PC-9 (cell line): ENCODE measurements at regions not wholly inside any gene's neighbourhood (a gene's known extent, or its start where the extent isn't known, plus 50 kb on each side); places are given as distances from the start of the nearest gene placed in this dataset.

Experiments used
- BruUV-seq: library from RNA; stranded (reverse); fragments of 400-500 nt; replicated peaks from 2 replicates; lab custom pipeline; 2021; lab: Mats Ljungman, UMichigan
- CTCF ChIA-PET: fragments of 300-600 bp; sonication (Branson Sonifier 250); formaldehyde crosslinking; loops from one replicate; lab custom pipeline; 2022; ENCODE audit warnings: antibody characterized with exemption; lab: Charles Lee
- POLR2A ChIA-PET: fragments of 300-600 bp; sonication (Branson Sonifier 250); formaldehyde crosslinking; loops from one replicate; lab custom pipeline; 2022; ENCODE audit warnings: antibody characterized with exemption; ENCODE audit not compliant: unreplicated experiment; lab: Charles Lee
- DNase-seq, 2 experiments: peaks; one replicate each; pipeline versions ENCODE4 v3.0.0 to v3.0.0-alpha.2; 2015 to 2022; ENCODE audit warnings: mixed read lengths in 1 of 2
- H2AFZ ChIP-seq: fragments of 200-600 bp; sonication (generic); 2 replicates; pipeline ENCODE4 v1.8.1; 2017; ENCODE audit warnings: antibody characterized with exemption
- H3F3A ChIP-seq: fragments of 200-600 bp; sonication (generic); 2 replicates; pipeline ENCODE4 v1.8.1; 2017; ENCODE audit warnings: antibody characterized with exemption, mild to moderate bottlenecking, low read depth; ENCODE audit not compliant: insufficient read depth
- H3K27ac ChIP-seq: fragments of 200-600 bp; sonication (generic); 2 replicates; pipeline ENCODE4 v1.6.1; 2016; ENCODE audit warnings: mixed run types
- H3K27me3 ChIP-seq: fragments of 200-600 bp; sonication (generic); 2 replicates; pipeline ENCODE4 v1.6.1; 2016; ENCODE audit warnings: low read depth, mixed run types; ENCODE audit not compliant: insufficient read depth
- H3K36me3 ChIP-seq: fragments of 200-600 bp; sonication (generic); 2 replicates; pipeline ENCODE4 v1.6.1; 2016; ENCODE audit warnings: low read depth, mixed run types
- H3K4me1 ChIP-seq: fragments of 200-600 bp; sonication (generic); replicated peaks from 2 replicates; pipeline ENCODE4 v1.6.1; 2016; ENCODE audit warnings: mixed run types; ENCODE audit not compliant: insufficient read depth
- H3K4me2 ChIP-seq: fragments of 200-600 bp; sonication (generic); 2 replicates; pipeline ENCODE4 v1.6.1; 2017; ENCODE audit warnings: mixed run types
- H3K4me3 ChIP-seq: fragments of 200-600 bp; sonication (generic); 2 replicates; pipeline ENCODE4 v1.6.1; 2016; ENCODE audit warnings: mixed run types
- H3K79me2 ChIP-seq: fragments of 200-600 bp; sonication (generic); 2 replicates; pipeline ENCODE4 v1.6.1; 2017; ENCODE audit warnings: low read depth, mixed run types
- H3K9me2 ChIP-seq: fragments of 200-600 bp; sonication (generic); 2 replicates; pipeline ENCODE4 v1.8.1; 2017; ENCODE audit warnings: mild to moderate bottlenecking; ENCODE audit not compliant: insufficient read depth
- H3K9me3 ChIP-seq: fragments of 200-600 bp; sonication (generic); 2 replicates; pipeline ENCODE4 v1.8.1; 2016; ENCODE audit warnings: low read depth; ENCODE audit not compliant: insufficient read depth
- H4K20me1 ChIP-seq: fragments of 200-600 bp; sonication (generic); 2 replicates; pipeline ENCODE4 v1.8.1; 2017; ENCODE audit not compliant: insufficient read depth
- CTCF ChIP-seq: fragments of 200-600 bp; sonication (generic); conservative IDR thresholded peaks from 2 replicates; pipeline ENCODE4 v1.6.1; 2017; ENCODE audit warnings: mixed run types, antibody characterized with exemption, mild to moderate bottlenecking, moderate library complexity
- EZH2 ChIP-seq: fragments of 200-600 bp; sonication (generic); IDR thresholded peaks from 2 replicates; pipeline ENCODE4 v1.8.0; 2017; ENCODE audit warnings: antibody characterized with exemption, low read depth
- intact Hi-C: fragments of 100-400 bp; cut with micrococcal nuclease; formaldehyde crosslinking; loops from one replicate; pipeline ENCODE4 v1.10.0; 2022; ENCODE audit not compliant: unreplicated experiment

DNA sequence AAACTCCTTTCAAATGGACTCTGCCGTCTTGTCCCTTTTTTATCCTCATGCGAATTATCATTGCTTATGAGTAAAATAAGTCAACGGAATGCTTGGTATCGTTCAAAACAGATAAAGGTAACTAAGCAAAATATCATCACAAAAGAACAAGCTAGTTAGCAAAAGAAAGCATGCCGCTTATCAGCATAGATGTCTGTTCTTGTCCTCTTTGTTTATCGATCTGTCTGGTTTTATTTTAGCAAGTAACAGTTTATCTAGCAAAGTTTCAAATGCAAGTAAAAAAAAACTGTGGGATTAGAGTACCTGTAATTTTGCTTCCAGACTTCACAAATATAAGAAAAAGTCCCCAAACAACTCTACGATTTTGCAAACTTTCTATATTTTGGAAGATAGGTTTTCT, 561.5 kb downstream of the USP25 start:
- Histone ChIP-seq H3K4me2 (no peak overlapping the region), H3K9me2 (no peaks in the 10 kb centered on the region), H3K79me2 (no peaks in the 10 kb centered on the region), H4K20me1 (no peaks in the 10 kb centered on the region), H3K9me3 (no peaks in the 10 kb centered on the region), H3K4me3 (no peak overlapping the region), H3K27ac (no peak overlapping the region), H3K4me1 (no peaks in the 10 kb centered on the region), H3F3A (no peaks in the 10 kb centered on the region), H3K36me3 (no peaks in the 10 kb centered on the region), H3K27me3 (no peaks in the 10 kb centered on the region), H2AFZ (no peak overlapping the region)
- intact Hi-C loops: no loop called here
- ChIA-PET CTCF (no interaction called here), POLR2A (no interaction called here)
- no TSS peak for BruUV-seq
- DNase-seq: no peak
- no peak for TF ChIP-seq CTCF
- TF ChIP-seq EZH2: no peak

DNA sequence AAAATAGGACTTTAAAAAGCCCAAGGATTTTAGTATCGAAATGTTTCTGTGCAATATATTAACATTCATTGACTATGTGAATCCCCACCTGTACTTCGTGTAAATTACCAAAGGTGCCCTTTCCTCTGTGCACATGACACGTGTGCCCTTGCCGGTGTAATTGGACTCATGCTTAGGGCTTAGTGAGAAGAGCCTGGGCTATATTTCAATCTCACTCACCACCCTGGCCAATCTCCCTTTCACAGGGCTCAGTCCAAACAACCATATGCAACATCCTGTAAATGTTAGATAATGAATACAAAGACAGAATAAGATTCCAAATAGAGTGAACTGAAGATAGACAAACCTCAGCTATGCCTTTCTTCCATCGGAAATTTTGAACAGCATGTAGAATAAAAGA, 564.3 kb downstream of the USP25 start:
- H3K79me2 ChIP-seq: no peaks in the 10 kb centered on the region
- H4K20me1 ChIP-seq: no peaks in the 10 kb centered on the region
- no peak overlapping the region for H2AFZ ChIP-seq
- no peak overlapping the region for H3K4me2 ChIP-seq
- no peaks in the 10 kb centered on the region for H3F3A ChIP-seq
- TF ChIP-seq CTCF: no peak
- TF ChIP-seq EZH2: no peak
- CTCF ChIA-PET: no interaction called here
- H3K27me3 ChIP-seq: no peaks in the 10 kb centered on the region
- H3K9me2 ChIP-seq: no peaks in the 10 kb centered on the region
- intact Hi-C loops: no loop called here
- BruUV-seq: no TSS peak
- H3K9me3 ChIP-seq: no peaks in the 10 kb centered on the region
- H3K4me3 ChIP-seq: no peak overlapping the region
- no peaks in the 10 kb centered on the region for H3K36me3 ChIP-seq
- H3K27ac ChIP-seq: no peak overlapping the region
- POLR2A ChIA-PET: no interaction called here
- H3K4me1 ChIP-seq: no peaks in the 10 kb centered on the region
- no peak for DNase-seq

- Histone ChIP-seq H3K9me2 (no peaks in the 10 kb centered on the region), H3K36me3 (no peaks in the 10 kb centered on the region), H3K4me1 (no peaks in the 10 kb centered on the region), H3K9me3 (no peaks in the 10 kb centered on the region), H3K4me2 (no peak overlapping the region), H3K79me2 (no peaks in the 10 kb centered on the region), H3K27ac (no peak overlapping the region), H3K27me3 (no peaks in the 10 kb centered on the region), H3F3A (no peaks in the 10 kb centered on the region), H2AFZ (no peak overlapping the region), H4K20me1 (no peaks in the 10 kb centered on the region), H3K4me3 (no peak overlapping the region)
- BruUV-seq: no TSS peak
- POLR2A ChIA-PET: no interaction called here
- CTCF ChIA-PET: no interaction called here
- intact Hi-C loops: no loop called here
- TF ChIP-seq EZH2 (no peak), CTCF (no peak)
- DNase-seq: no peak
These were observed 573.1 kb downstream of the USP25 start for GRCh38 chr21:16302851-16303282.
